ENCODE measurements at regions not wholly inside any gene's neighbourhood (a gene's known extent, or its start where the extent isn't known, plus 50 kb on each side); places are given as distances from the start of the nearest gene placed in this dataset.

DNA sequence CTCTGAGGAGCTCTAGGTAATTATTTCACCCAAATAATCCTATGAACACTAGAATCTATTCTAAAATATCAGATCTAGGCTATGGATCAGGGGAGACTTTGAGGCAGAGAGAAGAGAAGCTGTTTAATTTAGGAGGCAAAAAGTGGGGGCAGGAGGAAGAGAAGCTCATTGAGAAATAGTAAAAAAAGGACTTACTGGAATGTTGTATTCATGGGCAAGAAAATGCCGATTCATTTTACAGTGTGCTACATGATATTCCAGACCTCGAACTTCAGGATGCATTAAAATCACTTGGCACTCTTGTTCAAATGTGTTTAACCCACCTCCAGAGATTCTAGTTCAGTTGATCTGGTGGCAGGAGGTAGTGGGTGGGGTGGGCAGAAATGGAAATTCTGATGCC, 109.5 kb upstream of the ITGB1 start:
- TF ChIP-seq, protein P1, sequence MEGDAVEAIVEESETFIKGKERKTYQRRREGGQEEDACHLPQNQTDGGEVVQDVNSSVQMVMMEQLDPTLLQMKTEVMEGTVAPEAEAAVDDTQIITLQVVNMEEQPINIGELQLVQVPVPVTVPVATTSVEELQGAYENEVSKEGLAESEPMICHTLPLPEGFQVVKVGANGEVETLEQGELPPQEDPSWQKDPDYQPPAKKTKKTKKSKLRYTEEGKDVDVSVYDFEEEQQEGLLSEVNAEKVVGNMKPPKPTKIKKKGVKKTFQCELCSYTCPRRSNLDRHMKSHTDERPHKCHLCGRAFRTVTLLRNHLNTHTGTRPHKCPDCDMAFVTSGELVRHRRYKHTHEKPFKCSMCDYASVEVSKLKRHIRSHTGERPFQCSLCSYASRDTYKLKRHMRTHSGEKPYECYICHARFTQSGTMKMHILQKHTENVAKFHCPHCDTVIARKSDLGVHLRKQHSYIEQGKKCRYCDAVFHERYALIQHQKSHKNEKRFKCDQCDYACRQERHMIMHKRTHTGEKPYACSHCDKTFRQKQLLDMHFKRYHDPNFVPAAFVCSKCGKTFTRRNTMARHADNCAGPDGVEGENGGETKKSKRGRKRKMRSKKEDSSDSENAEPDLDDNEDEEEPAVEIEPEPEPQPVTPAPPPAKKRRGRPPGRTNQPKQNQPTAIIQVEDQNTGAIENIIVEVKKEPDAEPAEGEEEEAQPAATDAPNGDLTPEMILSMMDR (IDR thresholded peaks at IDR 0.05): no peak
- TF ChIP-seq POLR2A (IDR thresholded peaks at IDR 0.05; ENCODE audit: low read depth): no peak
- no peak for TF ChIP-seq POLR2AphosphoS5 (IDR thresholded peaks at IDR 0.05)

Data from esophagus muscularis mucosa (tissue), 3 donors.